Tibial nerve (tissue), 4 donors: ENCODE measurements at regions not wholly inside any gene's neighbourhood (a gene's known extent, or its start where the extent isn't known, plus 50 kb on each side); places are given as distances from the start of the nearest gene placed in this dataset.

Experiments
- EP300 ChIP-seq, 2 donors: sonication (generic); formaldehyde crosslinking; IDR thresholded peaks; one replicate each; pipeline ENCODE4 v1.6.1; 2017; ENCODE audit warnings: antibody characterized with exemption in 2 of 2, mild to moderate bottlenecking in 1 of 2
- POLR2A ChIP-seq, 2 donors: fragments of 450-650 bp; IDR thresholded peaks; one replicate each; pipeline ENCODE4 v1.6.1; 2017; ENCODE audit warnings: antibody characterized with exemption in 2 of 2, mild to moderate bottlenecking in 2 of 2, moderate library complexity in 2 of 2
- TF ChIP-seq, protein P1 (sequence below), 5 experiments: fragments of 200-600 bp in 3 of 5; fragments of 450-650 bp in 2 of 5; sonication (generic) in 3 of 5; IDR thresholded peaks; one replicate each; pipeline ENCODE4 v1.5.1; 2016 to 2019; ENCODE audit warnings: antibody characterized with exemption in 5 of 5, mild to moderate bottlenecking in 3 of 5, moderate library complexity in 2 of 5

DNA sequence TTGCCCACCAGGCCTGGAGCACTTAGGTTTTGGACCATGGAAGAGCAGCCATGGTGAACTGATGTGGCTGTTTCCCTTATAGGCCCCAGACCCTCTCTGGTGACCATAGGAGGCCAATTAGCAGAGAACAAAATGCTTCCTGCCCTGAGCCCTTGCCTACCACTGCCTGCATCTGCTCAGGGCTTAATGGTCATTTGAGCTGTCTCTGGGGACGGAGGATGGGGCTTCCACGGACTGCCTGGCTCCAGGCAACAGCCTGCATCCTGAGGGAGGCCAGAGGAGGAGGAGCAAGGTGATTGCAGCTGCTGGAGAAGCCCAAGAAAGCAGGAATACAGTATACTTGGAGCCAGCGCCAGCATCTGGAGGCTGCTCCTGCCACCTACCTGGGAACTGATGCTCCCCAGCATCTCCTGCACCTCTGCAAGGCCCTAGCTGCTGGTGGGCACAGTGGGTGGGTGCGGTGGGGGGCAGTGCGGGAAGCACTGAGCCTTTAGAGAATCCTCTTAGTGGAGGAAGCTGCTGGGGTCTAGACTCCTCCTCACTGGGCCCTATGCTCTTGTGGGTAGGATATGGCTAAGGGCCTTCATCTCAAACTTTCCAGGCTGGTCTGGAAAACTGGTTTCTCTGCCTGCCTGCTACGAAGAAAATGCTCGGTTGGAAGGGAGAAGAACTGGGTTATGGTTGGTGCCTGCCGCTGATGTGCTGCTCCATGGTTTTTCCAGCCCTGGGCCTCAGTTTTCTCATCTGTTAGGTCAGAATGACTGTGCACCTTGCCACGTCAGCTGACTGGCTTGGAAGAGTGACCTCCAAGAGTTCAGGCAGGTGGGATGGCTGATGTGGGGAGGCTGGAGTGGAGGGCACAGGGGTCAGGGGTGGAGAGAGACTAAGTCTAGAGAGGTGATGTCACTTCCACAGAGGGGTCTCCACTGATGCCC, 158.8 kb upstream of the PJA1 start:
- TF ChIP-seq, protein P1, sequence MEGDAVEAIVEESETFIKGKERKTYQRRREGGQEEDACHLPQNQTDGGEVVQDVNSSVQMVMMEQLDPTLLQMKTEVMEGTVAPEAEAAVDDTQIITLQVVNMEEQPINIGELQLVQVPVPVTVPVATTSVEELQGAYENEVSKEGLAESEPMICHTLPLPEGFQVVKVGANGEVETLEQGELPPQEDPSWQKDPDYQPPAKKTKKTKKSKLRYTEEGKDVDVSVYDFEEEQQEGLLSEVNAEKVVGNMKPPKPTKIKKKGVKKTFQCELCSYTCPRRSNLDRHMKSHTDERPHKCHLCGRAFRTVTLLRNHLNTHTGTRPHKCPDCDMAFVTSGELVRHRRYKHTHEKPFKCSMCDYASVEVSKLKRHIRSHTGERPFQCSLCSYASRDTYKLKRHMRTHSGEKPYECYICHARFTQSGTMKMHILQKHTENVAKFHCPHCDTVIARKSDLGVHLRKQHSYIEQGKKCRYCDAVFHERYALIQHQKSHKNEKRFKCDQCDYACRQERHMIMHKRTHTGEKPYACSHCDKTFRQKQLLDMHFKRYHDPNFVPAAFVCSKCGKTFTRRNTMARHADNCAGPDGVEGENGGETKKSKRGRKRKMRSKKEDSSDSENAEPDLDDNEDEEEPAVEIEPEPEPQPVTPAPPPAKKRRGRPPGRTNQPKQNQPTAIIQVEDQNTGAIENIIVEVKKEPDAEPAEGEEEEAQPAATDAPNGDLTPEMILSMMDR (IDR thresholded peaks at IDR 0.05), result no peak
- TF ChIP-seq POLR2A (IDR thresholded peaks at IDR 0.05), result no peak
- TF ChIP-seq EP300 (IDR thresholded peaks at IDR 0.05), result no peak
